HCT116 (cell line): ENCODE measurements at regions not wholly inside any gene's neighbourhood (a gene's known extent, or its start where the extent isn't known, plus 50 kb on each side); places are given as distances from the start of the nearest gene placed in this dataset.

Experiments used
- ATAC-seq: fragments of 200-7000 bp; cut with Tn5 transposase; 2 replicates; pipeline ENCODE4 v1.9.1; 2020; ENCODE audit warnings: mild to moderate bottlenecking, moderate library complexity
- BruUV-seq: library from RNA; stranded (reverse); fragments of 400-500 nt; replicated peaks from 2 replicates; lab custom pipeline; 2021; lab: Mats Ljungman, UMichigan
- CTCF ChIA-PET: fragments of 300-600 bp; sonication (Branson Sonifier 250); formaldehyde crosslinking; loops from one replicate; lab custom pipeline; 2021; ENCODE audit warnings: antibody characterized with exemption; lab: Charles Lee
- POLR2A ChIA-PET: fragments of 300-600, 350-600 bp; sonication (Branson Sonifier 250); formaldehyde crosslinking; loops from one replicate; lab custom pipeline; 2021; ENCODE audit warnings: antibody characterized with exemption; lab: Charles Lee
- RAD21 ChIA-PET, 2 experiments: fragments of 300-600 bp; sonication (Branson Sonifier 250); formaldehyde crosslinking; loops; one replicate each; lab custom pipeline; 2023; ENCODE audit warnings: low total read pairs in 2 of 2; ENCODE audit not compliant: uncharacterized antibody in 2 of 2, unreplicated experiment in 2 of 2, low non-redundant PET in 1 of 2; lab: Charles Lee
- DNase-seq: peaks from one replicate; pipeline ENCODE4 v3.0.0-alpha.2; 2010; ENCODE audit warnings: low read depth, low spot score
- H2AFZ ChIP-seq: fragments of 200-600 bp; shearing (Covaris generic), sonication (generic); 2 replicates; pipeline ENCODE4 v1.6.1; 2017; ENCODE audit warnings: low read depth, mixed run types, mixed read lengths, antibody characterized with exemption, low read length; ENCODE audit not compliant: poor library complexity, severe bottlenecking
- H3K27ac ChIP-seq: 2 replicates; pipeline ENCODE4 v1.5.1; 2012; ENCODE audit warnings: low read depth, low read length
- H3K27me3 ChIP-seq: fragments of 200-600 bp; sonication (generic); 2 replicates; pipeline ENCODE4 v1.6.1; 2016; ENCODE audit warnings: mixed run types, low read length, mixed read lengths; ENCODE audit not compliant: insufficient read depth
- H3K36me3 ChIP-seq, 2 experiments: fragments of 200-500 bp in 1 of 2; fragments of 200-600 bp in 1 of 2; sonication (Bioruptor generic) in 1 of 2; sonication (generic) in 1 of 2; 2 replicates each; pipeline versions ENCODE4 v1.5.1 to v1.6.1; 2014 to 2016; ENCODE audit warnings: low read length in 2 of 2, inconsistent platforms in 1 of 2, mixed read lengths in 1 of 2, mixed run types in 1 of 2; ENCODE audit not compliant: insufficient read depth in 2 of 2, control insufficient read depth in 1 of 2
- H3K4me1 ChIP-seq, 2 experiments: fragments of 200-600 bp in 1 of 2; sonication (generic) in 1 of 2; 2 replicates each; pipeline versions ENCODE4 v1.5.1 to v1.6.1; 2012 to 2017; ENCODE audit warnings: low read length in 2 of 2, inconsistent platforms in 1 of 2, mild to moderate bottlenecking in 1 of 2, mixed read lengths in 1 of 2, mixed run types in 1 of 2, moderate library complexity in 1 of 2; ENCODE audit not compliant: insufficient read depth in 2 of 2, control insufficient read depth in 1 of 2
- H3K4me2 ChIP-seq: fragments of 200-600 bp; sonication (generic); 2 replicates; pipeline ENCODE4 v1.6.1; 2017; ENCODE audit warnings: mixed run types, low read length, mixed read lengths
- H3K4me3 ChIP-seq, 2 experiments: fragments of 200-600 bp in 1 of 2; sonication (generic) in 1 of 2; replicated peaks in 1 of 2; 2 replicates each; pipeline ENCODE4 v1.5.1; 2011 to 2016; ENCODE audit warnings: low read length in 2 of 2, control low read depth in 1 of 2, low read depth in 1 of 2, mild to moderate bottlenecking in 1 of 2, mixed read lengths in 1 of 2, mixed run types in 1 of 2
- H3K79me2 ChIP-seq: fragments of 200-600 bp; sonication (generic); 2 replicates; pipeline ENCODE4 v1.6.1; 2017; ENCODE audit warnings: mild to moderate bottlenecking, mixed run types, low read length, moderate library complexity, mixed read lengths; ENCODE audit not compliant: insufficient read depth
- H3K9ac ChIP-seq: fragments of 200-600 bp; sonication (generic); 2 replicates; pipeline ENCODE4 v1.6.1; 2016; ENCODE audit warnings: low read length, mixed read lengths
- H3K9me2 ChIP-seq: fragments of 200-600 bp; sonication (generic), shearing (Covaris generic); 2 replicates; pipeline ENCODE4 v1.6.1; 2017; ENCODE audit warnings: mixed run types, mild to moderate bottlenecking, moderate library complexity; ENCODE audit not compliant: insufficient read depth
- H3K9me3 ChIP-seq, 2 experiments: fragments of 200-500 bp in 1 of 2; fragments of 200-600 bp in 1 of 2; sonication (Bioruptor generic) in 1 of 2; sonication (generic) in 1 of 2; 2 replicates each; pipeline ENCODE4 v1.6.1; 2014 to 2017; ENCODE audit warnings: low read length in 2 of 2, mixed read lengths in 2 of 2, inconsistent platforms in 1 of 2, low read depth in 1 of 2, mild to moderate bottlenecking in 1 of 2, mixed run types in 1 of 2, moderate library complexity in 1 of 2; ENCODE audit not compliant: control insufficient read depth in 1 of 2, insufficient read depth in 1 of 2
- H4K20me1 ChIP-seq: fragments of 200-600 bp; sonication (generic), shearing (Covaris generic); 2 replicates; pipeline ENCODE4 v1.6.1; 2017; ENCODE audit warnings: mixed run types, mild to moderate bottlenecking, moderate library complexity; ENCODE audit not compliant: insufficient read depth
- CBX3 ChIP-seq: IDR thresholded peaks from 2 replicates; pipeline ENCODE4 v1.6.1; 2012; ENCODE audit warnings: low read depth
- CTCF ChIP-seq, 3 experiments: fragments of 200-600 bp in 1 of 3; sonication (generic) in 1 of 3; IDR thresholded peaks in 2 of 3; conservative IDR thresholded peaks in 1 of 3; 2 replicates each; pipeline ENCODE4 v1.5.1; 2012 to 2017; ENCODE audit warnings: low read depth in 2 of 3, low read length in 2 of 3, antibody characterized with exemption in 1 of 3, borderline replicate concordance in 1 of 3, control low read depth in 1 of 3, mild to moderate bottlenecking in 1 of 3, mixed read lengths in 1 of 3, mixed run types in 1 of 3, moderate library complexity in 1 of 3; ENCODE audit not compliant: insufficient read depth in 1 of 3
- EZH2 ChIP-seq: fragments of 200-600 bp; sonication (generic); IDR thresholded peaks from 2 replicates; pipeline ENCODE4 v1.6.1; 2017; ENCODE audit warnings: antibody characterized with exemption, mixed run types
- POLR2A ChIP-seq: IDR thresholded peaks from 2 replicates; pipeline ENCODE4 v1.7.0; 2011; ENCODE audit warnings: borderline replicate concordance; ENCODE audit not compliant: insufficient read depth, insufficient read length; ENCODE audit errors: extremely low read depth
- RAD21 ChIP-seq: IDR thresholded peaks from 2 replicates; pipeline ENCODE4 v1.6.1; 2012; ENCODE audit warnings: low read depth, mild to moderate bottlenecking
- REST ChIP-seq: IDR thresholded peaks from 2 replicates; pipeline ENCODE4 v1.6.1; 2012; ENCODE audit warnings: low read depth
- SP1 ChIP-seq: IDR thresholded peaks from 2 replicates; pipeline ENCODE4 v1.6.1; 2012; ENCODE audit warnings: low read depth
- SRF ChIP-seq: IDR thresholded peaks from 2 replicates; pipeline ENCODE4 v1.6.1; 2012; ENCODE audit warnings: low read depth
- YY1 ChIP-seq: IDR thresholded peaks from 2 replicates; pipeline ENCODE4 v1.6.1; 2011; ENCODE audit warnings: low read length, low read depth, moderate library complexity, mild to moderate bottlenecking; ENCODE audit not compliant: insufficient replicate concordance; ENCODE audit errors: extremely low read depth
- ZBTB33 ChIP-seq: IDR thresholded peaks from 2 replicates; pipeline ENCODE4 v1.6.1; 2011; ENCODE audit warnings: mild to moderate bottlenecking, low read length, moderate library complexity; ENCODE audit not compliant: insufficient replicate concordance; ENCODE audit errors: extremely low read depth
- ZFX ChIP-seq: fragments of 450-650 bp; IDR thresholded peaks from 2 replicates; pipeline ENCODE4 v1.6.1; 2017
- ZNF274 ChIP-seq: fragments of 200-500 bp; sonication (Bioruptor generic); IDR thresholded peaks from 2 replicates; pipeline ENCODE4 v1.6.1; 2014; ENCODE audit warnings: mild to moderate bottlenecking, low read depth, low read length, inconsistent platforms
- intact Hi-C: fragments of 100-400 bp; cut with micrococcal nuclease; formaldehyde crosslinking; loops from 2 replicates; pipeline ENCODE4 v1.10.0; 2022

- Histone ChIP-seq H3K36me3 (no peaks in the 10 kb centered on the region), H3K27me3 (no peaks in the 10 kb centered on the region), H3K9me2 (no peaks in the 10 kb centered on the region), H3K27ac (no peak overlapping the region), H2AFZ (peak overlapping the region; percentile 41), H3K79me2 (no peaks in the 10 kb centered on the region), H3K4me1 (peaks cover 3 to 8% of the 10 kb centered on the region in 2 experiments; a peak in 3 of 4 replicates), H3K4me3 (no peak overlapping the region), H3K9me3 (no peaks in the 10 kb centered on the region), H3K9ac (no peak overlapping the region), H4K20me1 (no peaks in the 10 kb centered on the region), H3K4me2 (no peak overlapping the region)
- intact Hi-C loops = no loop called here
- DNase-seq = no peak
- TF ChIP-seq SRF = no peak
- TF ChIP-seq SP1 = no peak
- TF ChIP-seq EZH2 = no peak
- no peak for TF ChIP-seq RAD21
- no peak for TF ChIP-seq ZBTB33
- TF ChIP-seq CBX3 = no peak
- no peak for TF ChIP-seq REST
- TF ChIP-seq ZNF274 = no peak
- no peak for TF ChIP-seq POLR2A
- TF ChIP-seq CTCF (IDR thresholded peaks at IDR 0.05 in 2 of 3, conservative IDR thresholded peaks at IDR 0.05 in 1 of 3; ENCODE audit: borderline replicate concordance in 1 of 3, insufficient read depth in 1 of 3, low read depth in 2 of 3, low read length in 2 of 3) = no peak
- TF ChIP-seq YY1 = no peak
- TF ChIP-seq ZFX = no peak
- ChIA-PET RAD21 (no interaction called here), CTCF (no interaction called here), POLR2A (no interaction called here)
- ATAC-seq = no peak
- no TSS peak for BruUV-seq
Observed at GRCh38 chr6:100309174-100309573, 155.5 kb downstream of the SIM1 start.
